ENCODE measurements at regions not wholly inside any gene's neighbourhood (a gene's known extent, or its start where the extent isn't known, plus 50 kb on each side); places are given as distances from the start of the nearest gene placed in this dataset.

GRCh38 chr2:226307487-226308322, 491.9 kb downstream of the IRS1 start:
- TF ChIP-seq ZNF138 (tag by site-specific recombination; IDR thresholded peaks at IDR 0.05; ENCODE audit: borderline replicate concordance) (no peak), ZSCAN5A (tag by site-specific recombination; IDR thresholded peaks at IDR 0.05) (no peak), ZNF23 (tag by site-specific recombination; IDR thresholded peaks at IDR 0.05; ENCODE audit: borderline replicate concordance) (no peak), ZNF140 (tag by site-specific recombination; IDR thresholded peaks at IDR 0.05) (no peak), ZBTB10 (tag by site-specific recombination; IDR thresholded peaks at IDR 0.05) (no peak), ZNF747 (tag by site-specific recombination; IDR thresholded peaks at IDR 0.05) (no peak), ZNF776 (tag by site-specific recombination; IDR thresholded peaks at IDR 0.05; ENCODE audit: borderline replicate concordance) (no peak), TCF7L2 (IDR thresholded peaks at IDR 0.05; ENCODE audit: borderline replicate concordance, low read depth, low read length) (no peak), ZNF449 (tag by site-specific recombination; IDR thresholded peaks at IDR 0.05) (no peak), ZNF302 (tag by site-specific recombination; IDR thresholded peaks at IDR 0.05; ENCODE audit: low read depth) (no peak), ZBTB20 (tag by site-specific recombination; IDR thresholded peaks at IDR 0.05) (no peak), REST (tag by site-specific recombination; IDR thresholded peaks at IDR 0.05) (no peak)
- TF ChIP-seq, protein P1, sequence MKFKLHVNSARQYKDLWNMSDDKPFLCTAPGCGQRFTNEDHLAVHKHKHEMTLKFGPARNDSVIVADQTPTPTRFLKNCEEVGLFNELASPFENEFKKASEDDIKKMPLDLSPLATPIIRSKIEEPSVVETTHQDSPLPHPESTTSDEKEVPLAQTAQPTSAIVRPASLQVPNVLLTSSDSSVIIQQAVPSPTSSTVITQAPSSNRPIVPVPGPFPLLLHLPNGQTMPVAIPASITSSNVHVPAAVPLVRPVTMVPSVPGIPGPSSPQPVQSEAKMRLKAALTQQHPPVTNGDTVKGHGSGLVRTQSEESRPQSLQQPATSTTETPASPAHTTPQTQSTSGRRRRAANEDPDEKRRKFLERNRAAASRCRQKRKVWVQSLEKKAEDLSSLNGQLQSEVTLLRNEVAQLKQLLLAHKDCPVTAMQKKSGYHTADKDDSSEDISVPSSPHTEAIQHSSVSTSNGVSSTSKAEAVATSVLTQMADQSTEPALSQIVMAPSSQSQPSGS (tag by site-specific recombination; IDR thresholded peaks at IDR 0.05; ENCODE audit: low read depth): no peak
- TF ChIP-seq, protein P2, sequence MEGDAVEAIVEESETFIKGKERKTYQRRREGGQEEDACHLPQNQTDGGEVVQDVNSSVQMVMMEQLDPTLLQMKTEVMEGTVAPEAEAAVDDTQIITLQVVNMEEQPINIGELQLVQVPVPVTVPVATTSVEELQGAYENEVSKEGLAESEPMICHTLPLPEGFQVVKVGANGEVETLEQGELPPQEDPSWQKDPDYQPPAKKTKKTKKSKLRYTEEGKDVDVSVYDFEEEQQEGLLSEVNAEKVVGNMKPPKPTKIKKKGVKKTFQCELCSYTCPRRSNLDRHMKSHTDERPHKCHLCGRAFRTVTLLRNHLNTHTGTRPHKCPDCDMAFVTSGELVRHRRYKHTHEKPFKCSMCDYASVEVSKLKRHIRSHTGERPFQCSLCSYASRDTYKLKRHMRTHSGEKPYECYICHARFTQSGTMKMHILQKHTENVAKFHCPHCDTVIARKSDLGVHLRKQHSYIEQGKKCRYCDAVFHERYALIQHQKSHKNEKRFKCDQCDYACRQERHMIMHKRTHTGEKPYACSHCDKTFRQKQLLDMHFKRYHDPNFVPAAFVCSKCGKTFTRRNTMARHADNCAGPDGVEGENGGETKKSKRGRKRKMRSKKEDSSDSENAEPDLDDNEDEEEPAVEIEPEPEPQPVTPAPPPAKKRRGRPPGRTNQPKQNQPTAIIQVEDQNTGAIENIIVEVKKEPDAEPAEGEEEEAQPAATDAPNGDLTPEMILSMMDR (tag by site-specific recombination; IDR thresholded peaks at IDR 0.05): no peak
